ENCODE measurements at regions not wholly inside any gene's neighbourhood (a gene's known extent, or its start where the extent isn't known, plus 50 kb on each side); places are given as distances from the start of the nearest gene placed in this dataset.
A peak's percentile ranks its signal among the peaks of the same experiment; 100 is the strongest.

DNA sequence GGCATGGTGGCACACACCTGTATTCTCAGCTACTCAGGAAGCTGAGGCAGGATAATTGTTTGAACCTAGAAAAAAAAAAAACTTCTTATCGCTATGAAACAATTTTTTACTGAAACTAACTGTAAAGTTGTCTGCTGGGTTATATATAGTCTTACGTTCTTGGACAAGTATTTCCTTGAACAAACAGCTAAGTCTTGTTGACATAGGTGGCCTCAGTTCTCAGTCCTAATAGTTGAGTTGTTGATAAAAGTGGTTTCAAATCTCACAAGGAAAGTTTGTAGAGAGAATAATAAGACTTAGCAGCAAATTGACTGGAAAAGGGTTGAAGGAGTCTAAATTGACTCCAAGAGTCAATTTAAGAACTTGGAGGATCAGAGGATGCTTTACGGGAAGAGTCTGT, 166.5 kb upstream of the KCNJ3 start (continued):
- TF ChIP-seq CTCF (conservative IDR thresholded peaks at IDR 0.05; ENCODE audit: low read depth in 2 of 2) = no peak
- TF ChIP-seq CREB1 (CRISPR knock-in tag; IDR thresholded peaks at IDR 0.05; ENCODE audit: low read depth) = no peak
- no peak for TF ChIP-seq POLR2AphosphoS5 (IDR thresholded peaks at IDR 0.05; ENCODE audit: low read depth)

DNA sequence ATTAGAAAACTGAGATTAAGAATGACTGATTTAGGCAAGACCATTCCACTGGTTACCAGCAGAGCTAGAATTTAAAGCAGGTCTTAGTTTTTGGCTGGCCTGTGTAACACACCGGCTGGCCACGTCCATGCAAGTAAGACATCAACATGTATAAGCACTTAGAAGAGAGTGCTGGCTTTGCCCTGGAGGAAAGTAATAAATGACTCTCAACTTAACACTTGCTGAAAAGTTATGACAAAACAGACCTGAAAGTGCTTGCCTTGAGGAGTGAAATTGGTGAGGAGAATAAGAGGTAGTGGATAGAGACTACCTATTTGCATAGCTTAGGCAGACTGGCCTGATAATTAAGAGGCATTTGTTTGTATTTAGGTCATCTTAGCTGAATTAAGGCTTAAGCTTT, 165.7 kb upstream of the KCNJ3 start:
- H2AFZ ChIP-seq = no peak overlapping the region; the same call in 1 of the 2 replicates
- H3K4me1 Mint-ChIP-seq = peaks cover 14% of the 10 kb centered on the region
- no peak overlapping the region for H3K27ac ChIP-seq (ENCODE audit: low read depth)
- no peaks in the 10 kb centered on the region for H3K36me3 Mint-ChIP-seq (ENCODE audit: low read depth)
- H3K9me2 ChIP-seq (ENCODE audit: insufficient read depth) = no peaks in the 10 kb centered on the region
- no peak overlapping the region for H3K4me2 ChIP-seq
- no peaks in the 10 kb centered on the region for H3K9me3 Mint-ChIP-seq
- no peak for DNase-seq (ENCODE audit: low spot score)
- no peak overlapping the region for H3K4me3 Mint-ChIP-seq
- H3K27me3 ChIP-seq (ENCODE audit: insufficient read depth) = no peaks in the 10 kb centered on the region
- H3K4me3 ChIP-seq = no peak overlapping the region
- no peak overlapping the region; the same call in 1 of the 2 replicates for H3K27ac Mint-ChIP-seq
- H3K27me3 Mint-ChIP-seq (ENCODE audit: insufficient read depth, low read depth, poor library complexity) = peaks cover 2% of the 10 kb centered on the region
- H3F3A ChIP-seq (replicated peaks; ENCODE audit: low read depth) = no peaks in the 10 kb centered on the region
- peaks cover 11% of the 10 kb centered on the region; the same call in 1 of the 2 replicates for H3K4me1 ChIP-seq (ENCODE audit: insufficient read depth)
- H3K79me2 ChIP-seq (replicated peaks; ENCODE audit: insufficient read depth) = no peaks in the 10 kb centered on the region
- ATAC-seq = peak; percentile 50; the same call in 2 of the 3 replicates
- no peaks in the 10 kb centered on the region for H4K20me1 ChIP-seq (replicated peaks; ENCODE audit: insufficient read depth)
- no peaks in the 10 kb centered on the region for H3K36me3 ChIP-seq (ENCODE audit: insufficient read depth)
- no peak for TF ChIP-seq EZH2phosphoT487 (IDR thresholded peaks at IDR 0.05; ENCODE audit: unreplicated experiment)
- TF ChIP-seq, protein P1, sequence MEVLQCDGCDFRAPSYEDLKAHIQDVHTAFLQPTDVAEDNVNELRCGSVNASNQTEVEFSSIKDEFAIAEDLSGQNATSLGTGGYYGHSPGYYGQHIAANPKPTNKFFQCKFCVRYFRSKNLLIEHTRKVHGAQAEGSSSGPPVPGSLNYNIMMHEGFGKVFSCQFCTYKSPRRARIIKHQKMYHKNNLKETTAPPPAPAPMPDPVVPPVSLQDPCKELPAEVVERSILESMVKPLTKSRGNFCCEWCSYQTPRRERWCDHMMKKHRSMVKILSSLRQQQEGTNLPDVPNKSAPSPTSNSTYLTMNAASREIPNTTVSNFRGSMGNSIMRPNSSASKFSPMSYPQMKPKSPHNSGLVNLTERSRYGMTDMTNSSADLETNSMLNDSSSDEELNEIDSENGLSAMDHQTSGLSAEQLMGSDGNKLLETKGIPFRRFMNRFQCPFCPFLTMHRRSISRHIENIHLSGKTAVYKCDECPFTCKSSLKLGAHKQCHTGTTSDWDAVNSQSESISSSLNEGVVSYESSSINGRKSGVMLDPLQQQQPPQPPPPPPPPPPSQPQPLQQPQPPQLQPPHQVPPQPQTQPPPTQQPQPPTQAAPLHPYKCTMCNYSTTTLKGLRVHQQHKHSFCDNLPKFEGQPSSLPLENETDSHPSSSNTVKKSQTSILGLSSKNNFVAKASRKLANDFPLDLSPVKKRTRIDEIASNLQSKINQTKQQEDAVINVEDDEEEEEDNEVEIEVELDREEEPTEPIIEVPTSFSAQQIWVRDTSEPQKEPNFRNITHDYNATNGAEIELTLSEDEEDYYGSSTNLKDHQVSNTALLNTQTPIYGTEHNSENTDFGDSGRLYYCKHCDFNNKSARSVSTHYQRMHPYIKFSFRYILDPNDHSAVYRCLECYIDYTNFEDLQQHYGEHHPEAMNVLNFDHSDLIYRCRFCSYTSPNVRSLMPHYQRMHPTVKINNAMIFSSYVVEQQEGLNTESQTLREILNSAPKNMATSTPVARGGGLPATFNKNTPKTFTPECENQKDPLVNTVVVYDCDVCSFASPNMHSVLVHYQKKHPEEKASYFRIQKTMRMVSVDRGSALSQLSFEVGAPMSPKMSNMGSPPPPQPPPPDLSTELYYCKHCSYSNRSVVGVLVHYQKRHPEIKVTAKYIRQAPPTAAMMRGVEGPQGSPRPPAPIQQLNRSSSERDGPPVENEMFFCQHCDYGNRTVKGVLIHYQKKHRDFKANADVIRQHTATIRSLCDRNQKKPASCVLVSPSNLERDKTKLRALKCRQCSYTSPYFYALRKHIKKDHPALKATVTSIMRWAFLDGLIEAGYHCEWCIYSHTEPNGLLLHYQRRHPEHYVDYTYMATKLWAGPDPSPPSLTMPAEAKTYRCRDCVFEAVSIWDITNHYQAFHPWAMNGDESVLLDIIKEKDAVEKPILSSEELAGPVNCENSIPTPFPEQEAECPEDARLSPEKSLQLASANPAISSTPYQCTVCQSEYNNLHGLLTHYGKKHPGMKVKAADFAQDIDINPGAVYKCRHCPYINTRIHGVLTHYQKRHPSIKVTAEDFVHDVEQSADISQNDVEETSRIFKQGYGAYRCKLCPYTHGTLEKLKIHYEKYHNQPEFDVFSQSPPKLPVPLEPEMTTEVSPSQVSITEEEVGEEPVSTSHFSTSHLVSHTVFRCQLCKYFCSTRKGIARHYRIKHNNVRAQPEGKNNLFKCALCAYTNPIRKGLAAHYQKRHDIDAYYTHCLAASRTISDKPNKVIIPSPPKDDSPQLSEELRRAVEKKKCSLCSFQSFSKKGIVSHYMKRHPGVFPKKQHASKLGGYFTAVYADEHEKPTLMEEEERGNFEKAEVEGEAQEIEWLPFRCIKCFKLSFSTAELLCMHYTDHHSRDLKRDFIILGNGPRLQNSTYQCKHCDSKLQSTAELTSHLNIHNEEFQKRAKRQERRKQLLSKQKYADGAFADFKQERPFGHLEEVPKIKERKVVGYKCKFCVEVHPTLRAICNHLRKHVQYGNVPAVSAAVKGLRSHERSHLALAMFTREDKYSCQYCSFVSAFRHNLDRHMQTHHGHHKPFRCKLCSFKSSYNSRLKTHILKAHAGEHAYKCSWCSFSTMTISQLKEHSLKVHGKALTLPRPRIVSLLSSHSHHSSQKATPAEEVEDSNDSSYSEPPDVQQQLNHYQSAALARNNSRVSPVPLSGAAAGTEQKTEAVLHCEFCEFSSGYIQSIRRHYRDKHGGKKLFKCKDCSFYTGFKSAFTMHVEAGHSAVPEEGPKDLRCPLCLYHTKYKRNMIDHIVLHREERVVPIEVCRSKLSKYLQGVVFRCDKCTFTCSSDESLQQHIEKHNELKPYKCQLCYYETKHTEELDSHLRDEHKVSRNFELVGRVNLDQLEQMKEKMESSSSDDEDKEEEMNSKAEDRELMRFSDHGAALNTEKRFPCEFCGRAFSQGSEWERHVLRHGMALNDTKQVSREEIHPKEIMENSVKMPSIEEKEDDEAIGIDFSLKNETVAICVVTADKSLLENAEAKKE (CRISPR knock-in tag; IDR thresholded peaks at IDR 0.05) = no peak
- TF ChIP-seq ETS1 (IDR thresholded peaks at IDR 0.05) = no peak
- TF ChIP-seq EZH2 (IDR thresholded peaks at IDR 0.05; ENCODE audit: low read depth, unreplicated experiment) = no peak
- no peak for TF ChIP-seq JUNB (IDR thresholded peaks at IDR 0.05; ENCODE audit: unreplicated experiment)
- no peak for TF ChIP-seq ZNF114 (CRISPR knock-in tag; IDR thresholded peaks at IDR 0.05)
- TF ChIP-seq STAT1 (IDR thresholded peaks at IDR 0.05; ENCODE audit: unreplicated experiment) = no peak
- TF ChIP-seq NANOG (IDR thresholded peaks at IDR 0.05; ENCODE audit: borderline replicate concordance) = no peak
- TF ChIP-seq POLR2AphosphoS5 (IDR thresholded peaks at IDR 0.05; ENCODE audit: low read depth) = no peak
- TF ChIP-seq CREB1 (CRISPR knock-in tag; IDR thresholded peaks at IDR 0.05; ENCODE audit: low read depth) = no peak
- TF ChIP-seq ZNF331 (CRISPR knock-in tag; IDR thresholded peaks at IDR 0.05; ENCODE audit: low read depth) = no peak
- TF ChIP-seq, protein P2, sequence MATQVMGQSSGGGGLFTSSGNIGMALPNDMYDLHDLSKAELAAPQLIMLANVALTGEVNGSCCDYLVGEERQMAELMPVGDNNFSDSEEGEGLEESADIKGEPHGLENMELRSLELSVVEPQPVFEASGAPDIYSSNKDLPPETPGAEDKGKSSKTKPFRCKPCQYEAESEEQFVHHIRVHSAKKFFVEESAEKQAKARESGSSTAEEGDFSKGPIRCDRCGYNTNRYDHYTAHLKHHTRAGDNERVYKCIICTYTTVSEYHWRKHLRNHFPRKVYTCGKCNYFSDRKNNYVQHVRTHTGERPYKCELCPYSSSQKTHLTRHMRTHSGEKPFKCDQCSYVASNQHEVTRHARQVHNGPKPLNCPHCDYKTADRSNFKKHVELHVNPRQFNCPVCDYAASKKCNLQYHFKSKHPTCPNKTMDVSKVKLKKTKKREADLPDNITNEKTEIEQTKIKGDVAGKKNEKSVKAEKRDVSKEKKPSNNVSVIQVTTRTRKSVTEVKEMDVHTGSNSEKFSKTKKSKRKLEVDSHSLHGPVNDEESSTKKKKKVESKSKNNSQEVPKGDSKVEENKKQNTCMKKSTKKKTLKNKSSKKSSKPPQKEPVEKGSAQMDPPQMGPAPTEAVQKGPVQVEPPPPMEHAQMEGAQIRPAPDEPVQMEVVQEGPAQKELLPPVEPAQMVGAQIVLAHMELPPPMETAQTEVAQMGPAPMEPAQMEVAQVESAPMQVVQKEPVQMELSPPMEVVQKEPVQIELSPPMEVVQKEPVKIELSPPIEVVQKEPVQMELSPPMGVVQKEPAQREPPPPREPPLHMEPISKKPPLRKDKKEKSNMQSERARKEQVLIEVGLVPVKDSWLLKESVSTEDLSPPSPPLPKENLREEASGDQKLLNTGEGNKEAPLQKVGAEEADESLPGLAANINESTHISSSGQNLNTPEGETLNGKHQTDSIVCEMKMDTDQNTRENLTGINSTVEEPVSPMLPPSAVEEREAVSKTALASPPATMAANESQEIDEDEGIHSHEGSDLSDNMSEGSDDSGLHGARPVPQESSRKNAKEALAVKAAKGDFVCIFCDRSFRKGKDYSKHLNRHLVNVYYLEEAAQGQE (IDR thresholded peaks at IDR 0.05; ENCODE audit: unreplicated experiment) = no peak
